ENCODE measurements at regions not wholly inside any gene's neighbourhood (a gene's known extent, or its start where the extent isn't known, plus 50 kb on each side); places are given as distances from the start of the nearest gene placed in this dataset.

DNA sequence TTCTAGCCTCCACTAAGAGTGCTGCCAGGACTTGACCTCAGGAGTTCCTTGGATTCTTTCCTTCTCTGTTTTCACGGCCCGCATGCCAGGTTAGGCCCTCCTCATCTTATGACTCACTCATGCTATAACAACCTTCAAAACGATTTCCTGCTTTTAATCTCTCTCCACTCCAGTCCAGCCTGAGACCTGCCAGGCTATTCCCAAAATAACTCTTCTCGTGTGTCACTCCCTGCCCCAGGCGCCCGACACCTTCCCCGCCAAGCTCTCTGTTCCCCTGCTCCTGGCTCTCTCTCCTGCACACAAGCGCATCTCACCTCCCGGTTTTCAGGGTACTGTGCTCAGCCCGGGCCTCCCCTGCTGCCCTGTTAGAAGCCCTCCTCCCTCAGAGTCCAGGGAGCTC, 64.1 kb upstream of the RPS6KA2 start:
- dilution Hi-C loops (cut with MboI; ENCODE audit: extremely low pct_ligation_motif_present, low sequenced_read_pairs): no loop called here
- no peak for TF ChIP-seq EZH2 (IDR thresholded peaks at IDR 0.05; ENCODE audit: low read length)
- TF ChIP-seq, protein P1, sequence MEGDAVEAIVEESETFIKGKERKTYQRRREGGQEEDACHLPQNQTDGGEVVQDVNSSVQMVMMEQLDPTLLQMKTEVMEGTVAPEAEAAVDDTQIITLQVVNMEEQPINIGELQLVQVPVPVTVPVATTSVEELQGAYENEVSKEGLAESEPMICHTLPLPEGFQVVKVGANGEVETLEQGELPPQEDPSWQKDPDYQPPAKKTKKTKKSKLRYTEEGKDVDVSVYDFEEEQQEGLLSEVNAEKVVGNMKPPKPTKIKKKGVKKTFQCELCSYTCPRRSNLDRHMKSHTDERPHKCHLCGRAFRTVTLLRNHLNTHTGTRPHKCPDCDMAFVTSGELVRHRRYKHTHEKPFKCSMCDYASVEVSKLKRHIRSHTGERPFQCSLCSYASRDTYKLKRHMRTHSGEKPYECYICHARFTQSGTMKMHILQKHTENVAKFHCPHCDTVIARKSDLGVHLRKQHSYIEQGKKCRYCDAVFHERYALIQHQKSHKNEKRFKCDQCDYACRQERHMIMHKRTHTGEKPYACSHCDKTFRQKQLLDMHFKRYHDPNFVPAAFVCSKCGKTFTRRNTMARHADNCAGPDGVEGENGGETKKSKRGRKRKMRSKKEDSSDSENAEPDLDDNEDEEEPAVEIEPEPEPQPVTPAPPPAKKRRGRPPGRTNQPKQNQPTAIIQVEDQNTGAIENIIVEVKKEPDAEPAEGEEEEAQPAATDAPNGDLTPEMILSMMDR (optimal IDR thresholded peaks at IDR 0.05 in 1 of 3, IDR thresholded peaks at IDR 0.05 in 1 of 3, conservative IDR thresholded peaks at IDR 0.05 in 1 of 3; ENCODE audit: extremely low read depth in 1 of 3, insufficient read depth in 2 of 3, low read length in 3 of 3): no peak
- Histone ChIP-seq H2AFZ (ENCODE audit: control insufficient read depth, low read length) (no peak overlapping the region), H3K9ac (ENCODE audit: control insufficient read depth, extremely low read depth, insufficient read depth, low read length) (no peak overlapping the region), H3K4me1 (ENCODE audit: control insufficient read depth, extremely low read depth, insufficient read depth, low read length) (peaks cover 16% of the 10 kb centered on the region), H3K4me3 (ENCODE audit: control insufficient read depth in 2 of 3, extremely low read depth in 1 of 3, insufficient read depth in 2 of 3, low read depth in 1 of 3, low read length in 3 of 3) (peak overlapping the region in 1 of 3 experiments; percentile 13), H3K27me3 (ENCODE audit: control insufficient read depth, extremely low read depth, insufficient read depth, low read length) (no peaks in the 10 kb centered on the region), H3K36me3 (ENCODE audit: control insufficient read depth in 2 of 2, extremely low read depth in 1 of 2, insufficient read depth in 2 of 2, low read length in 2 of 2) (no peaks in the 10 kb centered on the region), H3K27ac (ENCODE audit: control insufficient read depth, insufficient read depth, low read length) (no peak overlapping the region), H3K79me2 (ENCODE audit: control insufficient read depth, insufficient read depth, low read length) (no peaks in the 10 kb centered on the region), H4K20me1 (ENCODE audit: control insufficient read depth, extremely low read depth, insufficient read depth, low read length) (no peaks in the 10 kb centered on the region), H3K4me2 (ENCODE audit: control insufficient read depth, extremely low read depth, insufficient read depth, low read depth, low read length) (peak overlapping the region; percentile 68), H3K9me3 (ENCODE audit: control insufficient read depth, low read depth, low read length) (no peaks in the 10 kb centered on the region), H3K9me1 (ENCODE audit: control insufficient read depth, extremely low read depth, insufficient read depth, low read length) (peaks cover 2% of the 10 kb centered on the region)
- DNase-seq (ENCODE audit: low read depth, low spot score): peak; percentile 72
- peak; percentile 94 for FAIRE-seq

DNA sequence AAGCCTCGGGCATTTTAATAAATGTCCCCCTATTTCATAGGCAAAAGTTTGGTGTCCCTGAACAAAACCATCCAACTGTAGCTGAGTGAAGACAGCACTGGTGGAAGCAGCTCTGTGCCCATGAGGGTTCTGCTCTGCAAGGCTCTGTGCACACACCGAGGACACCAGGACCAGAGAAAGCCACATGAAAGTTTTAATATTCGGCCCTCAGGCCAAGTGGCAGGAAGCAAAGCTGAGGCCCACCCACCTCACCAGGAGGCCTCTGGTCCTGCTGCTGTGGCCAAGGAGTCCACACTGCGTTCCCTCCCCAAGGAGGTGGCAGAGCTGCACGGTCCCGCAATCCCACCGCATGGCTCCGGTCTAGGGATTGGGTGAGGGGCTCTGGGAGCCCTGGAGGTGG, 62.6 kb upstream of the RPS6KA2 start:
- Histone ChIP-seq H3K4me1 (ENCODE audit: control insufficient read depth, extremely low read depth, insufficient read depth, low read length) (peaks cover 16% of the 10 kb centered on the region), H3K9ac (ENCODE audit: control insufficient read depth, extremely low read depth, insufficient read depth, low read length) (no peak overlapping the region), H4K20me1 (ENCODE audit: control insufficient read depth, extremely low read depth, insufficient read depth, low read length) (no peaks in the 10 kb centered on the region), H3K4me3 (ENCODE audit: control insufficient read depth in 2 of 3, extremely low read depth in 1 of 3, insufficient read depth in 2 of 3, low read depth in 1 of 3, low read length in 3 of 3) (no peak overlapping the region), H3K36me3 (ENCODE audit: control insufficient read depth in 2 of 2, extremely low read depth in 1 of 2, insufficient read depth in 2 of 2, low read length in 2 of 2) (no peaks in the 10 kb centered on the region), H3K27ac (ENCODE audit: control insufficient read depth, insufficient read depth, low read length) (no peak overlapping the region), H3K27me3 (ENCODE audit: control insufficient read depth, extremely low read depth, insufficient read depth, low read length) (no peaks in the 10 kb centered on the region), H3K4me2 (ENCODE audit: control insufficient read depth, extremely low read depth, insufficient read depth, low read depth, low read length) (no peak overlapping the region), H2AFZ (ENCODE audit: control insufficient read depth, low read length) (no peak overlapping the region), H3K9me1 (ENCODE audit: control insufficient read depth, extremely low read depth, insufficient read depth, low read length) (peaks cover 2% of the 10 kb centered on the region), H3K9me3 (ENCODE audit: control insufficient read depth, low read depth, low read length) (no peaks in the 10 kb centered on the region), H3K79me2 (ENCODE audit: control insufficient read depth, insufficient read depth, low read length) (no peaks in the 10 kb centered on the region)
- TF ChIP-seq, protein P1 (optimal IDR thresholded peaks at IDR 0.05 in 1 of 3, IDR thresholded peaks at IDR 0.05 in 1 of 3, conservative IDR thresholded peaks at IDR 0.05 in 1 of 3; ENCODE audit: extremely low read depth in 1 of 3, insufficient read depth in 2 of 3, low read length in 3 of 3): no peak
- TF ChIP-seq EZH2 (IDR thresholded peaks at IDR 0.05; ENCODE audit: low read length): no peak
- dilution Hi-C loops (cut with MboI; ENCODE audit: extremely low pct_ligation_motif_present, low sequenced_read_pairs): no loop called here
- DNase-seq (ENCODE audit: low read depth, low spot score): no peak
- FAIRE-seq: no peak

Measured in keratinocyte (primary cell).